GM18502 (cell line): ENCODE measurements at regions not wholly inside any gene's neighbourhood (a gene's known extent, or its start where the extent isn't known, plus 50 kb on each side); places are given as distances from the start of the nearest gene placed in this dataset.
"Not testable (repeated sequence)": the region's sequence is repeated elsewhere in the genome, so short reads cannot be mapped to it uniquely, and the experiment has no call there.

ENCODE experiments used
- ATAC-seq: cut with Tn5 transposase; IDR thresholded peaks from one replicate; pipeline ENCODE4 v1.9.1; 2021; ENCODE audit warnings: mild to moderate bottlenecking; ENCODE audit not compliant: unreplicated experiment, poor library complexity

DNA sequence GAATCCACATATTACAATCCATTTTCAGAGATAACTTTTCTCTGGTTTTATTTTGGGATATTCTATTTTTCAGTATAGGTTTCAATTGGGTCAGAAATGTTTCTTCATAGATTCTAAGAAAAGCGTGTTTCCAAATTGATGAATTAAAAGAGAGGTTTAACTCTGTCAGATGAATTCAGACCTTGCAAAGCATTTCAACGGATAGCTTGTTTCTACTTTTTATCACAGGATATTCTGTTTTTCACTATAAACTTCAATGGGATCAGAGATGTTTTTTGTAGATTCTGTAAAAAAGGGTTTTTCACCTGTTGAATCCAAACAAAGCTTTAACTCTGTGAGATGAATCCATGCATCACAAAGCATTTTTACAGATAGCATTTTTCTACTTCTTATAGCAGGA lies 1498.1 kb downstream of the UQCRFS1 start:
- ATAC-seq: no peak

DNA sequence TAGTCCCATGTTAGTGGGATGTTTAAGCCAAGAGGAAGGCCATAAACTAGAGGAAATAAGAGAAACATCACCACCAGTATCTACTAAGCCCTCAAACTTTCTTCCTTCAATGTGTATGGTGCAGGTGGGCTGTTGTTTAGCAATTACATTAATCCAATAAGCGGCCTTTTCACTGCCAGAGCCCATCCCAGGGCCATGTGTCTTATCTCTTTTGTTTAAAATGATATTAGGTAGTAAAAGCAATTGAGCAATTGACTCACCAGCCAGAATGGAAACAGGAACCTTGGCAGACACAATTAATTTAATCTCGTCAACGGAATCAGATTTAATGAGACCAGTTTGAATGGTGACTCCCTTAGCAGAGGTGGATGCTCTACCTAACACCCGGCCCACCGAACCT lies 1503.5 kb downstream of the UQCRFS1 start:
- no peak for ATAC-seq

DNA sequence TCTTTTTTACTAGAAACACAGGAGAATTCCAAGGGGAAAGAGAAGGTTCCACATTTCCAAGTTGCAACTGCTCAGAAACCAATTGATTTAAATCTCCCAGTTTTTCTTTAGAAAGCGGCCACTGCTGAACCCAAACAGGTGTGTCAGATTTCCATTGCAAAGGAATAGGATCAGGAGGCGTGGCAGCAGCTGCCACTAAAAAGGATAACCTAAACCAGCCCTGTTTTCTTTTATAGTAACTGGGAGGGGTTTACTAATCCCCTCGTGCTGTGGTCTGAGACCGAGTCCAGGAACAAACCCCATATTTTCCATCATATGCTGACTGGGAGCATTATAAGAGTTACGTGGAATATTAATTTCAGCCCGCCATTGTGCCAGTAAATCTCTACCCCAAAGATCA lies 1504.0 kb downstream of the UQCRFS1 start:
- not testable (repeated sequence) for ATAC-seq

DNA sequence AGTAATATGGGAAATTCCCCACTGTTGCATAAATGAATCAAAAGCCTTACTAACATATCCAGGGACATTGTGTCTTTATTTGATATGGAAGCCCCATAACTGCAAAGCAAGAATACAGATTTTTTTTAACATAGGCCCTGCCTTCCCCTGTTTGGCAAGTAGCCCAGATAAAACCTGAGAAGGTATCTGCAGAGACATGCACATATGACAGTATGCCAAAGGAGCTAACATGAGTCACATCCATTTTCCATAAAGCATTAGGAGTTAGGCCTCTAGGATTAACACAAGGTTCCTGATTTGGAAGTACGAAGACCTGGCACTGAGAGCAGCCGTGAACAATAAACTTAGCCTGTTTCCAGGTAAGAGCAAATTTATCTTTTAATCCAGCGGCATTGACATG lies 1505.9 kb downstream of the UQCRFS1 start:
- not testable (repeated sequence) for ATAC-seq

DNA sequence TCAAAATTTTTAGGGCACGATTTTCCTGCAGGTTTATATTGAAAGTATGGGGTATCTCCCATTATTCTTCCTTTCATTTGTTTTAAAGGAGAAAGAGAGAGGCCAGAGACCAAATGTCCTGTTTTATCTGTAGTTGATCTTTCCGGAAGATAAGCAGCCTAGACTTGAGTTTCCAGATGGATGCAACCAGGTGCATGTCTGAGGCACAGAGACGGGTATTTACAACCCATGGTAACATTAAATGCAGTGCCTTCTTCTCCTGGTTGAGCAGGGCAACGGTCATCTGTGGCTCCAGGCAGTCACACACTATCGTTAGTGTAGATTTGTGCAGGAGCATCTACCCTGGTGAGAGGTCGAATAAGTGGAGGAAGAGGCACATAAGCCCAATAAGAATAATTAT lies 1507.1 kb downstream of the UQCRFS1 start:
- no peak for ATAC-seq

DNA sequence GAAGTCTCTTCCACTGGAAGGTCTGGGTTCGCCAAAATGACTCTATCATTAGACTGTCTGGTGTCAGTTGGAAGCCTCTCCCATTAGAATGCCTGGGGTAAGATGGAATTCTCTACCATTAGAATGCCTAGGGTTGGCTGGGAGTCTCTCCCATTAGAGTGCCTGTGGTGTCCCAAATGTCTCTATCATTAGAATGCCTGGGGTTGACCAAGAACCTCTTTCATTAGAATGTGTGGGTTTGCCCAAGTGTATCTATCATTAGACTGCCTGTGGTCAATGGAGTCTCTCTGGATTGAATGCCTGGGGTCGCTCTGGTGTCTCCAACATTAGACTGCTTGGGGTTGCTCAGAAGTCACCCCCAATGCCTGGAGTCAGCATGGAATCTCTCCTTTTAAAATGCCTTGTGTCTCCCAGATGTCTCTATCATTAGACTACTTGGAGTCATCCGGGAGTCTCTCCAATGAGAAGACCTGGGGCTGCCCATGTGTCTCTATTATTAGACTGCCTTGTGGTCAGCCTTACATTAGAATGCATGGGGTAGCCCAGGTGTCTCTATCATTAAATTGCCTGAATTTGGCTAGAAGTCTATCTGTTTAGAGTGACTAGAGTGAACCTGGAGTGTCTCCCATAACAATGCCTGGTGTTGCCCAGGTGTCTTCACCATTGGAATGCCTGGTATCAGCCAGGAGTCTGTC lies 1518.4 kb downstream of the UQCRFS1 start:
- ATAC-seq: no peak

DNA sequence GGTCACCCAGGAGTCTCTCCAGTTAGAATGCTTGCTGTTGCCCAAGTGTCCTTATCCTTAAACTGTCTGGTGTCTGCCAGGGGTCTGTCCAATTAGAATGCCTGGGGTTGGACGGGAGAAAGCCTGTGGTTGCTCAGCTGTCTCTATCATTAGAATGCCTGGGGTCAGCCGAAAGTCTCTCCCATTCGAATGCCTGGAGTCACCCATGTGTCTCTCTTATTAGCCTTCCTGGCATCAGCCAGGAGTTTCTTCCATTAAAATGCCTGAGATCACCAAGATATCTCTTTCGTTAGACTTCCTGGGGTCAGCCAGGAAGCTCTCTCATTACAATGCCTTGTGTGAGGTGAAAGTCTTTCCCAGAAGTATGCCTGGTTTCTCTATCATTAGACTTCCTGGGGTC lies 1521.0 kb downstream of the UQCRFS1 start:
- ATAC-seq: no peak

DNA sequence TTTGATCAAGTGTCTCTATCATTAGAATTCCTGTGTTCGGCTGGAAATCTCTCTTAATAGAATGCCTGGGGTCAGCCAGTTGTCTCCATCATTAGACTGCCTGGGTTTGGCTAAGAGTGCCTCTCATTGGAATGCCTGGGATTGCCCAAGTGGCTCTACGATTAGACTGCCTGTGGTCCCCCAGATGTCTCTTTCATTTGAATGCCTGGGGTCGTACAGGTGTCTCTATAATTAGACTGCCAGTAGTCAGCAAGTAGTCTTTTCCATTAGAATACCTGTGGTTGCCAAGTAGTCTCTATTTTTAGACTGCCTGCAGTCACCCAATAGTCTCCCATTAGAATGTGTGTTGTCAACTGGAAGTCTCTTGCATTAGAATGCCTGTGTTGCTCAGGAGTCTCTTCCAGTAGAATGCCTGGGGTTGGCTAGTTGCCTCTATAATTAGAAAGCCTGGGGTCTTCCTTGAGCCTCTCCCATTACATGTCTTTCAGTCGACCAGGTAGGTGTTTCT lies 1523.2 kb downstream of the UQCRFS1 start:
- ATAC-seq: no peak

DNA sequence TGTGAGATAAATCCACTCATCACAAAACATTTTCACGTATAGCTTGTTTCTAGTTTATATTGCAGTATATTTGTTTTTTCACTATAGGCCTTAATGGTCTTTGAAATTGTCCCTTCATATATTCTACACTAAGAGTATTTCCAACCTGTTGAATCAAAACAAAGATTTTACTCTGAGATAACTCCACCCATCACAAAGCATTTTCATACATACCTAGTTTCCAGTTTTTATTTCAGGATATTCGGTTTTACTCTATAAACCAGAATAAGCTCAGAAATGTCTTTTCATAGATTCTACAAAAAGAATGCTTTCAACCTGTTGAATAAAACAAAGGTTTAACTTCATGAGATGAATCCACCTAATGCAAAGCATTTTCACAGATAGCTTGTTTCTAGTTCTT lies 1528.7 kb downstream of the UQCRFS1 start:
- no peak for ATAC-seq

DNA sequence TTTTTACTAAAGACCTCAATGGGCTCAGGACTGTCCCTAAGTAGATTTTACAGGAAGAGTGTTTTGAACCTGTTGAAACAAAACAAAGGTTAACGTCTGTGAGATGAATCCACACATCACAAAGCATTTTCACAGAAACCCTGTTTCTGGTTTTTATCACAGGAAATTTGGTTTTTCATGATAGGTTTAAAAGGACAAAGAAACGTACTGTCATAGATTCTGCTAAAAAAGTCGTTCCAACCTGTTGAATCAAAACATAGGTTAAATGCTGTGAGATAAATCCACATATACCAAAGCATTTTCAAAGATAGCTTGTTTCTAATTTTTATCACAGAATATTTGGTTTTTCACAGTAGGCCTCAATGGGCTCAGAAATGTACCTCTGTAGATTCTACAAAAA lies 1531.0 kb downstream of the UQCRFS1 start:
- ATAC-seq: no peak

DNA sequence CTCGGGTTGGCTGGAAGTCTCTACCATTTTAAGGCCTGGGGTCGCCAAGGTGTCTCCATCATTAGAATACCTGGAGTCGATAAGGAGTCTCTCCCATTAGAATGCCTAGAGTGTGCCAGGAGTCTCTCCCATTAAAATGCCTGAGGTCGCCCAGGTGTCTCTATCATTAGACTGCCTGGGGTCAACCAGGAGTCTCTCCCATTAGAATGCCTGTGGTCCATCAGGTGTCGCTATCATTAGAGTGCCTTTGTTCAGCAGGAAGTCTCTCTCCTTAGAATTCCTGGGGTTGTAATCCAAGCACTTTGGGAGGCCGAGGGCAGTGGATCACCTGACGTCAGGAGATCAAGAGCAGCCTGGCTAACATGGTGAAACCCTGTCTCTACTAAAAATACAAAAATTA lies 1533.0 kb downstream of the UQCRFS1 start:
- ATAC-seq: no peak

DNA sequence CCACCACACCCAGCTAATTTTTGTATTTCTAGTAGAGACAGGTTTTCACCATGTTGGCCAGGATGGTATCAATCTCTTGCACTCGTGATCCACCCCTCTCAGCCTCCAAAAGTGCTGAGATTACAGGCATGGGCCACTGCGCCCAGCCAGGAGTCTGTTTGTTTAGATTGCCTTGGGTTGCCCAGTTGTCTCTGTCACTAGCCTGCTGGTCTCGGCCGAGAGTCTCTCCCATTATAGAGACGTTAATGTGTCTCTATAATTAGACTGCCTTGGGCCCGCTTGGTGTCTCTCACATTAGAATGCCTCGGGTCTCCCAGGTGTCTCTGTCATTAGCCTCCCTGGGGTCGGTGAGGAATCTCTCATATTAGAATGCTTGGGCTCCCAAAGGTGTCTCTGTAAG lies 1533.6 kb downstream of the UQCRFS1 start:
- ATAC-seq: no peak

DNA sequence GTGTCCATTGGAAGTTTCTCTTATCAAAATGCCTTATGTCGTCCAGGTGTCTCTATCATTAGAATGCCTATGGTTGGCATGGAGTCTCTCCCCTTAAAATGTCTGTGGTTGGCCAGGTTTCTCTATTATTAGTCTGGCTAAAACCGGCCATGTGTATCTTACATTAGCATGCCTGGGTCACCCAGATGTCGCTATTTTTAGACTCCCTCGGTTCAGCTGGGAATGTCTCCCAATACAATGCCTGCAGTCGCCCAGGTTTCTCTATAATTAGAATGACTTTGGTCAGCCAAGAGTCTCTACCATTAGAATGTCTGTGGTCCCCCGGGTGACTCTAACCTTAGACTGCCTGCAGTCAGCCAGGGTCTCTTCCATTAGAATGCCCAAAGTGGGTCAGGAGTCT lies 1536.1 kb downstream of the UQCRFS1 start:
- ATAC-seq: no peak

DNA sequence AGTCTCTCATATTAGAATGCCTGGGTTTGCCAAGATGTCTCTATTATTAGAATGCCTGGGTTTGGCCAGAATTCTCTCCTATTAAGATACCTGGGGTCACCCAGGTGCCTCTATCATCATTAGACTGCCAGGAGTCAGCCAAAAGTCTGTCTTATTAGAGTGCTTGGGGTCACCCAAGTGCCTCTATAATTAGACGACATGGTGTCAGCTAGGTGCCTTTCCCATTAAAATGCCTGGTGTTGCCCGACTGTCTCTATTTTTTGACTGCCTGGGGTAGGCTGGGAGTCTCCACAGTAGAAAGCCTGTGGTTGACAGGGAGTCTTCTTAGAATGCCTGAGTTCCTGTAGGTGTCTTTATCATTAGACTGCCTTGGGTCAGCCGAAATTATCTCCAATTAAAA lies 1536.6 kb downstream of the UQCRFS1 start:
- ATAC-seq: no peak

DNA sequence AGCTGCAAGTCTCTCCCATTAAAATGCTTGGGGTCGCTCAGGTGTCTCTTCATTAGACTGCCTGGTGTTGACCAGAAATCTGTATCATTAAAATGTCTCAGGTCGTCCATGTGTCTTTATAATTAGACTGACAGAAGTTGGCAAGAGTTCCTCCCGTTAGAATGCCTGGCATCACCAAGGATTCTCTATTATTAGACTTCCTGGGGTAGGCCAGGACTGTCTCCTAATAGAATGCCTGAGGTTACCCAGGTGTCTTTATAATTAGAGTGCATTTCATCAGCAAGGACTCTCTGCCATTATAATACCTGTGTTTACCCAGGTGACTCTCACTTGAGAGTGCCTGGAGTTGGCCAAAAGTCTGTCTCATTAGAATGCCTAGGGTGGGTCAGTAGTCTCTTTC lies 1537.2 kb downstream of the UQCRFS1 start:
- no peak for ATAC-seq

DNA sequence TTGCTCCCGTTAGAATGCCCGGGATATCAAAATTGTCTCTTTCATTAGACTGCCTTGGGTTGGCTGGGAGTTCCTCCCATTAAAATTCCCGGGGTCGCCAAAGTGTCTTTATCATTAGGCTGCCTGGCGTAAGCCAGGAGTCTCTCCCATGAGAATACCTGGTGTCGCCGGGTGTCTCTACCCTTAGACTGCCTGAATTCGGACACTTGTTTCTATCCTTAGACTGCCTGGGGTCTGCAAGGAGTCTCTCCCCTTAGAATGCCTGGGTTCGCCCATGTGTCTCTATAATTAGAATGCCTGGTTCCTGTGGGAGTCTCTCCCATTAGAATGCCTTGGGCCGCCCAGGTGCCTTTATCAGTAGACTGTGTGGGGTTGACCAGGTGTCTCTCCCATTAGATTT lies 1538.2 kb downstream of the UQCRFS1 start:
- ATAC-seq: no peak

DNA sequence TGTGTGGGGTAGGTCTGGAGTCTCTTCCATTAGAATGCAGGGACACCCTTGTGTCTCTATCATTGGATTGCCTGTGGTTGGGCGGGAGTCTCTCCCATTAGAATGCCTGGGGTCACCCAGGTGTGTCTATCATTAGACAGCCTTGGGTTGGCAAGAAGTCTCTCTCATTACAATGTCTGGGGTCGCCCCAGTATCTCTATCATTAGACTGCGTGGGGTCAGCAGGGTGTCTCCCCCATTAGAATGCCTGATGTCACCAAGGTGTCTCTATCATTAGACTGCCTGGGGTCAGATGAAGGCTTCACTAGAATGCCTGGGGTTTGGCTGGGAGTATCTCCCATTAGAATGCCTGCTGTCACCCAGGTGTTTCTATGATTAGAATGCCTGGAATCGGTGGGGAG lies 1539.0 kb downstream of the UQCRFS1 start:
- ATAC-seq: no peak

DNA sequence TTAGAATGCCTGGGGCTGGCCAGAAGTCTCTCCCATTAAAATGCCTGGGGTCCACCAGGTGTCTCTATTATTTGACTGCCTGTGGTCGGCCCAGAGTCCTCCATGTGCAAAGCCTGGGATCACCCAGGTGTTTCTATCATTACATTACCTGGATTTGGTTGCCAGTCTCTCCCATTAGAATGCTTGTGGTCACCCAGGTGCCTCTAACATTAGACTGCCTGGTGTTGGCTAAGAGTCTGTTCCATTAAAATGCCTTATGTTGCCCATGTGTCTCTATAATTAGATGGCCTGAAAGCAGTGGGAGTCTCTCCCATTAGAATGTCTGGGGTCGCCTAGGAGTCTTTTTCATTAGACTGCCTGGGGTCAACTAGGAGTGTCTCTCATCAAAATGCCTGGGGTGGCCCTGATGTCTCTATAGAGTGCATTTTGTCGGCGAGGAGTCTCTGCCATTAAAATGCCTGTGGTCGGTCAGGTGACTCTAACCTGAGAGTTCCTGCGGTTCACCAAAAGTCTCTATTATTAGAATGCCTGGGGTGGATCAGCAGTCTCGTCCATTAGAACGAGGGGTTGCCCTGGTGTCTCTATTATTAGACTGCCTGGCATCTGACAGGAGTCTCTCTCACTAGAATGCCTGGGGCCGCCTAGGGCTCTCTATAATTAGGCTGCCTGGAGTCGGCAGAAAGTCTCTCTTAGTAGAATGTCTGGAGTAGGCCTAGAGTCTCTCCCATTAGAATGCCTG lies 1540.5 kb downstream of the UQCRFS1 start:
- no peak for ATAC-seq

DNA sequence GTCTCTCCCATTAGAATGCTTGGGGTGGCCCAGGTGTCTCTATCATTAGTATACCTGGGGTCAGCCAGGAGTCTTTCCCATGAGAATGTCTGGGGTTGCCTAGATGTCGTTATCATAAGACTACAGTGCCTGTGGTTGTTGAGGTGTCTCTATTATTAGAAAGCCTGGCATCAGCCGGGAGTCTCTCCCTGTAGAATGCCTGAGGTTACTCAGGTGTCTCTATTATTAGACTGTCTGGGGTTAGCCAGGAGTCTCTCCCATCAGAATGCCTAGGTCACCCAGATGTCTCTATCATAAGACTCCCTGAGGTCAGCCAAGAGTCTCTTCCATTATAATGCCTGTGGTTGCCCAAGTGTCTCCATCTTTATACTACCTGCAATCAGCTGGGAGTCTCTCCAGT lies 1541.1 kb downstream of the UQCRFS1 start:
- no peak for ATAC-seq

DNA sequence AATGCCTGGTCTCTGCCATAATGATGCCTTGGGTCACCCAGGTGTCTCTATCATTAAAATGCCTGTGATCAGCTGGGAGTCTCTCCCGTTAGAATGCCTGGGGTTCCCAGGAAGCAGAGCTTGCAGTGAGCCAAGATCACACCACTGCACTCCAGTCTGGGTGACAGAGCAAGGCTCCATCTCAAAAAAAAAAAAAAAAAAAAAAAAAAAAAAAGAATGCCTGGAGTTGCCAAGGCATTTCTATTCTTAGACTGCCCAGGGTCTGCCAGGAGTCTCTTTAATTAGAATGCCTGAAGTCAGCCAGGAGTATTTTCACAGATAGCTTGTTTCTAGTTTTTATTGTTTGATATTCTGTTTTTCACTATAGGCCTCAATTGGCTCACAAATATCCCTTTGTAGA lies 1552.5 kb downstream of the UQCRFS1 start:
- ATAC-seq: no peak

DNA sequence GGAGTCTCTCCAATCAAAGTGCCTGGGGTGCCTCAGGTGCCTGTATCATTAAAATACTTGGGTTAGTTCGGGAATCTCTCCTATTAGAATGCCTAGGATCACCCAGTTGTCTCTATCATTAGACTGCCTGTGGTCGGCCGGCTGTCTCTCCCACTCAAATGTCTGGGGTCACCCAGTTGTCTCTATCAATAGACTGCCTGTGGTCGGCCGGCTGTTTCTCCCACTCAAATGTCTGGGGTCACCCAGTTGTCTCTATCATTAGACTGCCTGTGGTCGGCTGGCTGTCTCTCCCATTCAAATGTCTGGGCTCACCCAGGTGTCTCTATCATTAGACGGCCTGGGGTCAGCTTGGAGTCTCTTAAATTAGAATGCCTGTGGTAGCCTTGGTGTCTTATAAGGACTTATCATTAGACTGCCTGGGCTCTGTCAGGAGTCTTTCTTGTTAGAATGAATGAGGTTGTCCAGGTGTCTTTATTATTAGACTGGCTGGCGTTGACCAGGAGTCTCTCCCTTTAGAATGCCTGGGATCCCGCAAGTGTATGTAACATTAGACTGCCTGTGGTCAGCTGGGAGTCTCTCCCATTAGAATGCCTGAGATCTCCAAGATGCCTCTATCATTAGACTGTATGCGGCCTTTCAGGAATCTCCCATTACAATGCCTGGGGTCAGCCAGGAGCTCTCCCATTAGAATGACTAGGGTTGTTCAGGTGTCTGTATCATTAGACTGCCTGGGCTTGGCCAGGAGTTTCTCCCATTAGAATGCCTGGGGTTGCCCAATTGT lies 1555.5 kb downstream of the UQCRFS1 start:
- no peak for ATAC-seq
